Adrenal gland (tissue), 9 donors: ENCODE measurements at regions not wholly inside any gene's neighbourhood (a gene's known extent, or its start where the extent isn't known, plus 50 kb on each side); places are given as distances from the start of the nearest gene placed in this dataset.

Experiments
- DNase-seq, 7 donors: peaks; one replicate each; pipeline ENCODE4 v3.0.0-alpha.2; 2019 to 2020
- H3K27ac ChIP-seq, 5 donors: fragments of 200-600 bp; sonication (generic) in 4 of 5; 1 replicate in 3 of 5; 2 replicates in 2 of 5; pipeline versions ENCODE4 v1.5.1 to v1.8.0; 2016 to 2020; ENCODE audit warnings: mild to moderate bottlenecking in 1 of 5
- H3K27me3 ChIP-seq: fragments of 200-600 bp; 2 replicates; pipeline ENCODE4 v1.8.0; 2021
- H3K36me3 ChIP-seq, 2 donors: fragments of 200-600 bp; replicated peaks in 1 of 2; 1 replicate in 1 of 2; 2 replicates in 1 of 2; pipeline versions ENCODE4 v1.5.1 to v1.8.0; 2018 to 2022
- H3K4me1 ChIP-seq, 2 donors: fragments of 200-600 bp; replicated peaks in 1 of 2; 1 replicate in 1 of 2; 2 replicates in 1 of 2; pipeline versions ENCODE4 v1.5.1 to v1.8.0; 2018 to 2021
- H3K4me3 ChIP-seq, 4 donors: fragments of 200-600 bp; sonication (generic) in 3 of 4; one replicate each; pipeline ENCODE4 v1.5.1; 2016 to 2018
- H3K9me3 ChIP-seq, 3 donors: fragments of 200-600 bp; sonication (generic) in 1 of 3; replicated peaks in 1 of 3; 1 replicate in 2 of 3; 2 replicates in 1 of 3; pipeline versions ENCODE4 v1.5.1 to v1.8.0; 2016 to 2021
- POLR2A ChIP-seq, 2 donors: fragments of 450-650 bp; IDR thresholded peaks; one replicate each; pipeline ENCODE4 v1.6.1; 2017; ENCODE audit warnings: antibody characterized with exemption in 2 of 2, mild to moderate bottlenecking in 2 of 2, moderate library complexity in 1 of 2
- WGBS, 4 donors: extraction: QIAGEN DNeasy Blood & Tissue Kit in 2 of 4; methylation state at CpG; one replicate each; pipeline versions ENCODE4 v1.1.5 to v1.1.7; 2013 to 2017; 5-methylcytosine and 5-hydroxymethylcytosine counted together
- intact Hi-C, 2 donors: fragments of 100-400 bp; cut with DNase I; formaldehyde crosslinking; loops; one replicate each; pipeline versions ENCODE4 v1.14.1 to v1.15.0; 2022 to 2023
- TF ChIP-seq, protein P1 (sequence below), 6 experiments: fragments of 450-650 bp in 4 of 6; fragments of 200-600 bp in 2 of 6; sonication (generic) in 1 of 6; IDR thresholded peaks; 1 replicate in 5 of 6; 2 replicates in 1 of 6; pipeline versions ENCODE4 v1.5.1 to v1.8.0; 2016 to 2021; ENCODE audit warnings: antibody characterized with exemption in 6 of 6, mild to moderate bottlenecking in 2 of 6, moderate library complexity in 1 of 6
- donor health status: healthy with polysubstance abuse.
- donor health status: Bipolar disorder and iron deficiency.
- donor health status: DM: yes; HTN: yes; CAD: no.
- donor health status: DM: no; HTN: no; CAD: no.
- donor health status: DM: no; HTN: no; CAD: no.

DNA sequence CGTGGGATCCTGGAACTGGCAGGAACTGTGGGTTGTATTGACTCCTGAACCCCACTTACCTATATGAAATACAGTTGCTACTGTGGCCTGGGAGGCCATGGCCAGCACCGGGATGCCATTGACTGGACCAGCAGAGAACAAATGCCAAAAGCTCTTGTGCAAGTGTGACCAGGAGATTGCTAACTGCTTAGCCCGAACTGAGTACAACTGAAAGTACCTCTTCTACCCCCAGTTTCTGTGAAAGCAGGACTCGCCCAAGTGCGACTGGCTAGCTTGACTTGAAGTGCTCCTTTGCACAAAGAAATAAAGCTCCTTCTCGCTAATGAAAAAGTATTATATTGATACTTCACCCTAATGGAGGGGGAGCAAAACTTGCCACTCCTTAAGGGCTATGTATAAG lies 101.3 kb upstream of the ATP11B start:
- TF ChIP-seq, protein P1, sequence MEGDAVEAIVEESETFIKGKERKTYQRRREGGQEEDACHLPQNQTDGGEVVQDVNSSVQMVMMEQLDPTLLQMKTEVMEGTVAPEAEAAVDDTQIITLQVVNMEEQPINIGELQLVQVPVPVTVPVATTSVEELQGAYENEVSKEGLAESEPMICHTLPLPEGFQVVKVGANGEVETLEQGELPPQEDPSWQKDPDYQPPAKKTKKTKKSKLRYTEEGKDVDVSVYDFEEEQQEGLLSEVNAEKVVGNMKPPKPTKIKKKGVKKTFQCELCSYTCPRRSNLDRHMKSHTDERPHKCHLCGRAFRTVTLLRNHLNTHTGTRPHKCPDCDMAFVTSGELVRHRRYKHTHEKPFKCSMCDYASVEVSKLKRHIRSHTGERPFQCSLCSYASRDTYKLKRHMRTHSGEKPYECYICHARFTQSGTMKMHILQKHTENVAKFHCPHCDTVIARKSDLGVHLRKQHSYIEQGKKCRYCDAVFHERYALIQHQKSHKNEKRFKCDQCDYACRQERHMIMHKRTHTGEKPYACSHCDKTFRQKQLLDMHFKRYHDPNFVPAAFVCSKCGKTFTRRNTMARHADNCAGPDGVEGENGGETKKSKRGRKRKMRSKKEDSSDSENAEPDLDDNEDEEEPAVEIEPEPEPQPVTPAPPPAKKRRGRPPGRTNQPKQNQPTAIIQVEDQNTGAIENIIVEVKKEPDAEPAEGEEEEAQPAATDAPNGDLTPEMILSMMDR (IDR thresholded peaks at IDR 0.05) = no peak
- TF ChIP-seq POLR2A (IDR thresholded peaks at IDR 0.05) = no peak
- intact Hi-C loops = no loop called here
- H3K4me3 ChIP-seq = no peak overlapping the region
- peaks cover 3% of the 10 kb centered on the region for H3K27me3 ChIP-seq
- WGBS, 4 donors = 88 to 93% (median 90%) methylated on average over 5 to 6 of the region's 6 CpGs
- H3K9me3 ChIP-seq = no peaks in the 10 kb centered on the region
- no peak overlapping the region for H3K27ac ChIP-seq
- no peaks in the 10 kb centered on the region for H3K36me3 ChIP-seq
- no peaks in the 10 kb centered on the region for H3K4me1 ChIP-seq
- DNase-seq = no peak

DNA sequence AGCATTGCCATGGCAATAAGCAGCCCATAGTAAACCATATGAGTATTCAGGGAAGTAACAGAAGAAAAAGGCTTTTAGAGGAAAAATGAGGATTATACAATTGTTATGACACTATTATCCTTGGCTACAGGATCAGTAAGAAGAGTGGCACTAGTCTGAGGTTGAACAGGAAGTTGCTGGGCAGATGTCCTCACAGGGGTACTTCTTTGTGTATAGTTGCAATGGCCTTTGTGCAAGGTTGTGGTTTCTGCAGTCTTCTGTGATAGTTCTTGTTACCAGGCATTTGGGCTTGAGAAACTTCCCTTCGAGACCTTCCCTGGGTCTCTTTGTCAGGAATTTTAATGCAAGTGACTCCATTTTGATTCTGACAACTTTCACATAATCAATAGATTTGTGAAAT lies 100.6 kb upstream of the ATP11B start:
- Histone ChIP-seq H3K27ac (no peak overlapping the region), H3K27me3 (no peaks in the 10 kb centered on the region), H3K4me1 (no peaks in the 10 kb centered on the region), H3K36me3 (no peaks in the 10 kb centered on the region), H3K4me3 (no peak overlapping the region), H3K9me3 (no peaks in the 10 kb centered on the region)
- TF ChIP-seq, protein P1 (IDR thresholded peaks at IDR 0.05) = no peak
- TF ChIP-seq POLR2A (IDR thresholded peaks at IDR 0.05) = no peak
- 36 to 77% (median 71%) methylated on average over 1 of the region's 1 CpG for WGBS, 4 donors
- intact Hi-C loops = no loop called here
- no peak for DNase-seq

DNA sequence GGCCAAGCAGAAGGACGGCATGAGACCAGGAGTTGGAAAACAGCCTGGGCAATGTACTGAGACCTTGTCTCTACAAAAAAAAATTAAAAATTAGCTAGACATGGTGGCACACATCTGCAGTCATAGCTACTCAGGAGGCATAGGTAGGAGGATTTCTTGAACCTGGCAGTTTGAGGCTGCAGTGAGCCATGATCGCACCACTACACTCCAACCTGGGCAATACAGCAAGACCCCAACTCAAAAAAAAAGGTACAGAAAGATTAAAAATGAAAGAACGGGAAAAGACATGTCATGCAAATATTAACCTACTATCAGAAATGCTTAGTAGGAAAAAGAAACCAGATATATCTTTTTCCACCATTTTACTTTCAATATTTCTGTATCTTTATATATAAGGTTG lies 99.6 kb upstream of the ATP11B start:
- Histone ChIP-seq H3K9me3 (no peaks in the 10 kb centered on the region), H3K36me3 (no peaks in the 10 kb centered on the region), H3K4me3 (no peak overlapping the region), H3K27me3 (no peaks in the 10 kb centered on the region), H3K4me1 (no peaks in the 10 kb centered on the region), H3K27ac (no peak overlapping the region)
- intact Hi-C loops = no loop called here
- TF ChIP-seq, protein P1 (IDR thresholded peaks at IDR 0.05) = no peak
- no peak for TF ChIP-seq POLR2A (IDR thresholded peaks at IDR 0.05)
- 74 to 88% (median 83%) methylated on average over 3 of the region's 3 CpGs for WGBS, 4 donors
- DNase-seq = no peak

DNA sequence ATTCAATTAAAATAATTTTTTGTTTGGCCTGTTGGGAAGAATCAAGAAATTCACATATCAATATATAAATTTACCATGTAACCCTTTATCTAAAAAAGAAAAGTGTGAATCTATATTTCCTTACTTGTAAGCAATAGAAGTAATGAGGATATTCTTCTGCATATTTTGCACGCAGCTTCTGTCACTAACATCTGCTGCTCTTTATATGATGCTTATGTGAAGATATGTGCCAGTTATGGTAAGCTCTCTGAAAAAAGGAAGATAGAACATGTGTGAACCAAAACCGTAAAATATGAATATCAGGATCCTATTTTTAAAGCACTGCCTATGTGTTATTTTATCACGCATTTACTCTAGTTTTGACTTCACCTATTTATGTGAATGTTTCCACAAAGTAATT lies 96.4 kb upstream of the ATP11B start:
- Histone ChIP-seq H3K27ac (no peak overlapping the region), H3K36me3 (no peaks in the 10 kb centered on the region), H3K4me3 (no peak overlapping the region), H3K4me1 (no peaks in the 10 kb centered on the region), H3K9me3 (no peaks in the 10 kb centered on the region), H3K27me3 (no peaks in the 10 kb centered on the region)
- no peak for DNase-seq
- 78 to 86% (median 82%) methylated on average over 3 of the region's 3 CpGs for WGBS, 4 donors
- intact Hi-C loops = no loop called here
- TF ChIP-seq POLR2A (IDR thresholded peaks at IDR 0.05) = no peak
- TF ChIP-seq, protein P1 (IDR thresholded peaks at IDR 0.05) = no peak
